ENCODE measurements at regions not wholly inside any gene's neighbourhood (a gene's known extent, or its start where the extent isn't known, plus 50 kb on each side); places are given as distances from the start of the nearest gene placed in this dataset.

- TF ChIP-seq CTCF (IDR thresholded peaks at IDR 0.05; ENCODE audit: borderline replicate concordance, insufficient read depth, low read depth, low read length) = no peak
- H3K4me3 ChIP-seq (ENCODE audit: low read depth, low read length) = no peak overlapping the region
Measured at GRCh38 chr3:18481946-18482548, 56.9 kb upstream of the SATB1 start.

GRCh38 chr3:18477620-18478019, 52.5 kb upstream of the SATB1 start:
- no peak overlapping the region for H3K4me3 ChIP-seq (ENCODE audit: low read depth, low read length)
- TF ChIP-seq CTCF (IDR thresholded peaks at IDR 0.05; ENCODE audit: borderline replicate concordance, insufficient read depth, low read depth, low read length) = no peak
